ENCODE measurements at regions not wholly inside any gene's neighbourhood (a gene's known extent, or its start where the extent isn't known, plus 50 kb on each side); places are given as distances from the start of the nearest gene placed in this dataset.

DNA sequence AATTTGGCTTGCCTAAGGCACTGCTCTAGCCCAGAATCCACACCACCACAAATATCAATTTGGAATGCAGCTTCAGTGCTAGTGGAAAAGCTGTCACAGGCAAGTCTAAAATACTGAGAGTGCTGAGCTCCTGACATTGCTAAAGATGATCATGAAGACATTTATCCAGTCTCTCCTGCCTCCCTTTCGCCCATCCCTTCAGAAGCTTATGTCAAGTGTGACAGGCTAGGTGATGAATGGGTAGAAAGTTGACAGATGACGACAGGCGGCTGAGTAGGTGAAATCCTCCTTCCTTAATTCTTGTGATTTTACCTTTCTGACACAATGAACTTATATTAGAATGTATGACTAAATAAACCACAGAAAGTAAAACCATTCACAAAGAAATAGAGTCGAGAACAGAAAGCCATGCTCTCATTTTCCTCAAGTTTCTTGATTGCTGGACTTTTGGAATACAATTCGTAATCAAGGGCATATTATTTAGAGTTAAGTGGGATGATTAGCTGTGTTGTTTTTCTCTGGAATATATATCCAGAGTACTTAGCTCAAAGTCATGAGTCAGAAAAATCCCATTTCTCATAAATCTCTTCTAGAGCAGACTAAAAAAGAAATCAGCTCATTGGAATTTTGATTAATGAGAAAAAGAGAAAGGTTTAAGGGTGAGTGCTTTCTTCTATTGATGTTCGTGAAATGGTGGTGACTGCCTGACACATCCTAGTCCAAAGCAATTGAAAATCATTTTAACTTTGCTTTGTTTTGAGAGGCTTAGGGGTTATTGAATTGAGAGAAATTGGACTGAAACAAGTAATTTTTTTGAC lies 1228.2 kb upstream of the CITED2 start:
- no peak for DNase-seq

DNA sequence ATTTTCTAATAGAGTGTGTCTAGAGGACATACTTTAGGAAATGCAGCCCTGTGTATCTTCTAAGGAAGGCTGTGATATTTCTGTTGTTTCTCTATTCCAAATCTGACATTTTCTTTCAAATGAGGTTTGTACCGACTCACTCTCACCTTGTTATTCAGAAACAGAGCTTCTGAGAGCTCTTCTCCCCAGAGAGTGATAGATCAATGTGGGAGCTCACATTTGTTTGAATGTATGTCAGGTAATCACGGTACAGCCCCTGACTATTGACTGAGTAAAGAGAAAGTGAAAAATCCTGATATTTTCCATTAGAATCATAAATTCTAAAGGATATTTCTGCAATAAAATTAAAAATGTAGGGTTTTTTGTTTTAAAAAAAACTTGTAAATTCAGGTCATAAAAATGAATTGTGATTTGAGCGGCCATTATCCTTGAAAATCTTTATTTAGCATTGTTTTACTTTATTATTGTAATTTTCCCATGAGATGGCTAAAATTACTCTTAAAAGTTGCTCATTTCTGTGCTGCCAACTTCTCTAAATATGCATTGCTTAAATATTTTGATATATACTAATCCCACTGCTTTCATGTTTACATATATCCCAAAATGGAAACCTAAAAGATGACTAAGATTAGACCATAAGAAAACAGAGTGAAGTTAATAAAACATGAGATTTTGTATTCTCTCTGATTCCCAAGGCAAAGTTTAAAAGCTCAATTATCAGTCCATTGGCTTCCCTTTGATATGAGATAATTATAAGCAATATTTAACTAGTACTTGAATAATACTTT lies 1226.8 kb upstream of the CITED2 start:
- no peak for DNase-seq

GRCh38 chr6:140599916-140600315 lies 1225.5 kb upstream of the CITED2 start:
- DNase-seq = no peak

DNA sequence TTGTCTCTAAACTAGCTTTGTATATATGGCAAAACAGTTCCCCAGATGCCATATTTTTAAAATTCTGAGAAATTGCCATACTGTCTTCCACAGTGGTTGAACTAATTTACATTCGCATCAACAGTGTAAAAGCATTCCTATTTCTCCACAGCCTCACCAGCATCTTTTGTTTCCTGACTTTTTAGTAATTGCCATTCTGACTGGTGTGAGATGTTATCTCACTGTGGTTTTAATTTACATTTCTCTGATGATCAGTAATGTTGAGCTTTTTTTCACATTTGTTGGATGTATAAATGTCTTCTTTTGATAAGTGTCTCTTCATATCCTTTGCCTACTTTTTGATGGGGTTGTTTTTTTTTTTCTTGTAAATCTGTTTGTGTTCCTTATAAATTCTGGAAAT lies 1222.7 kb upstream of the CITED2 start:
- DNase-seq = no peak

GRCh38 chr6:140594806-140595128 lies 1220.3 kb upstream of the CITED2 start:
- DNase-seq = no peak

GRCh38 chr6:140592877-140593276 lies 1218.4 kb upstream of the CITED2 start:
- no peak for DNase-seq

- DNase-seq = no peak
Observed at GRCh38 chr6:140590641-140591040, 1216.2 kb upstream of the CITED2 start.

GRCh38 chr6:140586426-140587061 lies 1212.1 kb upstream of the CITED2 start:
- no peak for DNase-seq

DNA sequence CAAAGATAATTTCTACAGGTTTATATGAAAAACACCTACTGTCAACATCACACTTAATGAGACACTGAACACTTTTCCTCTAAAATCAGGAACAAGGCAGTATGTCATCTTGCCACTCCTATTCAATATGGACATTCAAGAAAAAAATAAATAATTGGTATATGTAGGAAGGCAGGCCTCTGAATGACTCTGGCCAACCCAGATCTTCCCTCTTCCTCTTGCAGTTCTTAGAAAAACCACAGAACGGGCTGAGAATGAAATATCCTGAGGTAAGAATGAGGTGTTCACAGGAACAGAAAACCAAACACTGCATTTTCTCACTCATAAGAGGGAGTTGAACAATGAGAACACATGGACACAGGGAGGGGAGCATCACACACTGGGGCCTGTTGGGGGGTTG lies 1207.2 kb upstream of the CITED2 start:
- DNase-seq = no peak

DNA sequence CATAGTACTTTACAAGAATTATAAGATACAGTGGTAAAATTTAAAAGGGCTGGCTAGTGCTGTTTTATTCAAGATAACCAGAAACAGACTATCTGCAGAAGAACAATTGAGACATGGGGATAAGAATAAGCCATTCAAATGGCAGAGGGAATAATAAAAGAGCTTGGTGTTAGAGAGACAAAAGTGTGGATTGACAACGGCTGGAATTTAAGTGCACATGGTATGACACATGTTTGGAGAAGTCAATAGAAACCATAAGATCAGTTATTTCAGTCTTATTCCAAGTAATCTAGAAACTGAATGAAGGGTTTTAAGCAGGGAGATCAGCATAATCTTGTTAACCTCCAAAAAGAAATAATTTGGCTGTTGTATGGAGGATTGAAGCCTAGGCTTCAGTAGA lies 1205.5 kb upstream of the CITED2 start:
- no peak for DNase-seq

GRCh38 chr6:140576004-140576555 lies 1201.6 kb upstream of the CITED2 start:
- no peak for DNase-seq

- no peak for DNase-seq
Observed at GRCh38 chr6:140572867-140573266, 1198.4 kb upstream of the CITED2 start.

GRCh38 chr6:140572129-140572528 lies 1197.7 kb upstream of the CITED2 start:
- DNase-seq = no peak

DNA sequence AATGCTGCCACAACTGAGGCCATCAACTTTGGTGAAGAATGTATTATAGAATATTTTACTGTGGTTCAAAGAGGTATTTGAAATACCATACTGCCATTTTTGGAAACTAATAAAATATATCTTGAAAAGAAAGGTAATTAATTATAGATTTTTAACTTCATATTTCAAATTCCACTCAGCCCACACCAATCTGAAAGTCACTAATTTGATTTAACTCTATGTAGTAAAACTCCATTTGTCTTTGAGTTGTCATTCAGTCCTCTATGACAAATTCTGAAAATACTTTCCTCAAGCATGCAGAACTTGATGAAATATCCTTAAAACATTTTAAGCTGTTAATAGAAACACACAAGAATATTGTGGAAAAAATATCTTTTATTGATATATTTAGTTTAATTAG lies 1196.7 kb upstream of the CITED2 start:
- no peak for DNase-seq

DNA sequence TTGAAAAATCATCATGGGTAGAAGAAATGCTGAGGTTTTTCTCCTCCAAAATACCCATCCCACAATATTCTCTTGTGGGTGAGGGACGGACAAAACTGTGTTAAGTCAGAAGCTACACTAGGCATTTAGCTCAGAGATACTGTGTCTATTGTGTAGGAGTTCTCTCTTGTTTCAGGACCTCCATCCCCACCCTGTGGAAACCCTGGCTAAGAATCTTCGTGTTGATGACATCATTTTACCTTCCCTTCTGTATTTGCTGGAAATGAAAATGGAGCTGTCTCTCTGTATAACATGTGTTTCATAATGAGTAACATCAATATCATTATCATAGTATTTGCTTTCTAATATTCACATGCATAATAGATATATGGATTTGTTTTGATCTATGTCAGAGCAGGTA lies 1193.0 kb upstream of the CITED2 start:
- no peak for DNase-seq

DNA sequence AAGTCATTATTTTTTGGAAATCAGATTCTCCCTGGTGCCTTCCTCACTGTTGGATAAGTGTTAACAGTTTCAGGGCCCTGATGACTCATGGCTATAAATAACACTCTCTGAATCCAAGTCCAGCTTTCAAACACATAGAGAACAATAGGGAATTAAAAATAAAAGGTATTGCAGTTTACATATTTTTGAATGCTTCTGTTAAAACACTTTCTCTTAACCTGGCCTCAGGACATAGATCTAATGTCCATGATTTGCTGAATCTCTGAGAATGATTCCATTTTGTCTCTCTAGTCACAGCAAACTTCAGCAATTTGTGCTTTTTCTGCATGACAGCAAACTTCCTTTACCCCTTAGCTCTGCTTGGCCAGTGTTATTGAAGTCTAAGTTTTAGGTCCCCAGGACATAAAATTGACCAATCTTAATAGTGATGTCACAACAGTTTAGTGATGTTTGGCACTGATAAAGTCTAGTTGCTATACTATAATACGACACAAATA lies 1192.4 kb upstream of the CITED2 start:
- no peak for DNase-seq

DNA sequence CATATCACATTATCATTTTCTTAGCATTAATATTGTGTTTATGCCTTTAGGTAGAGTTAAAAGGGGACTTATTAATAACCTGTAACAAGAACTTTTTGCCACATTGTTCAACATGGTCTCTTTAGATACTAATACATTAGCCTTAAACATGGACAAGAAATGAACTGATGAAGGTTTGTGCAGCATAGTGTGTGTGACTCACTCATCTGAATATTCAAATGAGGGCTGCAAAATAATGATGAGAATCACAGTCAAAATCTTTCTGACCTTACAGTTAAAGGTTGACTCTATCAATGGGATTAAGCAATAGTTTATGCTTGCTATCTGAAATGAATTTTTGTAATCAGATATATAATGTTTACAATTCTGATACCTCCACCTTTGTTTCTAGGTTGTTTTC lies 1189.3 kb upstream of the CITED2 start:
- DNase-seq = no peak

GRCh38 chr6:140561701-140562100 lies 1187.3 kb upstream of the CITED2 start:
- DNase-seq = no peak

DNA sequence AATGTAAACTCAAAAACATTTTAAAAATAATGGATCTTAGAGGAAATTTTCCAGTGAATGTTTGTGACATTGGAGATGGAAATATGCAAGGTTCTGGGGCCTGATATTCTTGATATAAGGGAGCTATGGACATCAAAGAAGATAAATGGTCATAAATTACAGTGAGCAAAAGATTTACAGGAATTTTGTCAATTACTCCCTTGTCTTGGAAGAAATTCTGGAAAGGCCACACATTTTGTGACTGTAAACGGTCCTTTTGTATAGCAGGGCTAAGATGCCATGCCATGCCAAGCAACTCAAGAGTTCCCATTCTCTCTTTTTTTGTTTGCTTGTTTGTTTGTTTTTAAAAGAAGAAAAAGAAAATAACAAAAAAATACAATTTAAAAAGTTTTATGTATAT lies 1186.2 kb upstream of the CITED2 start:
- no peak for DNase-seq

DNA sequence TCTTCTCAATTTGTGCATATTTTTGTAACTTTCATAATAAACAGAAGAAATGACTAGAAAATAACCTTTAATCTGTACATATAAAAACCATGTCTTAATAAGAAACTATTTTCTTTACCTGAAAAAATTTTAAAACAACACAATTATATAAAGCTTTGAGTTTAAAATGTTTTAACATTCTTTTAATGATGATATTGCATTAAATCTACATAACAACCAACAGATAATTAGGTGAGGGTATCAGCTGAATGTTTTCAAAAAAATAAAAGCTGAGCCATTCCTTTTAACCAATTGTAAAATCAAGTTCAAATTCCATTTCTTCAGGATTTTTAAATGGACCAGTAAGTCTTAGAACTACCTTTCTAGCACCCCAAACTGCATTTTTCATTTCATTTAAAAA lies 1185.0 kb upstream of the CITED2 start:
- no peak for DNase-seq

- DNase-seq = no peak
Observed at GRCh38 chr6:140554421-140554820, 1180.0 kb upstream of the CITED2 start.

DNA sequence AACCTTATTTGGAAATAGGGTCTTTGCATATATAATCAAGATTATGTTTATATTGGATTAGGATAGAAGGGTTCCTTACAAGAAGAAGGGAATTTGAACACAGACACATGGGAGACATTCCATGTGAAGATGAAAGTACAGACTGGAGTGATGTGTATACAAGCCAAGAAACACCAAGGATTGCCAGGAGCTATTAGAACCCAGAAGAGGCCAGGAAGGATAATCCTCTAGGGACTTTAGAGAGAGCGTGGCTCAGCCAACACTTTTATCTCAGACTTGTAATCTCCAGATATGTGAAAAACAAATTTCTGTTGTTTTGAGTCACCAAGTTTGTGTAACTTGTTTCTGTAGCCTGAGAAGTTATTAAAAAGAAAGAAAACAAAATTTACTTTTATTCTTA lies 1173.9 kb upstream of the CITED2 start:
- no peak for DNase-seq

DNA sequence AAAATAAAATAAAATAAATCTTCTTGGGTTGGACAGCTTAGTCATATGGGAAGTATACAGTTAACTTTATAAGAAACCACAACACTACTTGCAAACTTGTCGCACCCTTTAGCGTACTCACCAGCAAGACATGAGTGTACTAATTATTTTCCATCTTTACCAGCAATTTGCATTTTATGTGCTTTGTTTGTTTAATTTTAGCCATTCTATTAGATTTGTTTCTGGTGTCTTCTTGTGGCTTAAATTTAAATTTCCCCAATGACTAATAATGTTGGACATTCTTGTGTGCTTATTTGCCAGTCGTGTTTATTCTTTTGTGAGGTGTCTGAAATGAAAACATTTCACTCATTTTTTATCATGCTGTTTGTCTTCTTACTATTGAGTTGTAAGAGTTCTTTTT lies 1172.2 kb upstream of the CITED2 start:
- no peak for DNase-seq

- DNase-seq = no peak
Observed at GRCh38 chr6:140544431-140544830, 1170.0 kb upstream of the CITED2 start.
